ENCODE measurements at regions not wholly inside any gene's neighbourhood (a gene's known extent, or its start where the extent isn't known, plus 50 kb on each side); places are given as distances from the start of the nearest gene placed in this dataset.

DNA sequence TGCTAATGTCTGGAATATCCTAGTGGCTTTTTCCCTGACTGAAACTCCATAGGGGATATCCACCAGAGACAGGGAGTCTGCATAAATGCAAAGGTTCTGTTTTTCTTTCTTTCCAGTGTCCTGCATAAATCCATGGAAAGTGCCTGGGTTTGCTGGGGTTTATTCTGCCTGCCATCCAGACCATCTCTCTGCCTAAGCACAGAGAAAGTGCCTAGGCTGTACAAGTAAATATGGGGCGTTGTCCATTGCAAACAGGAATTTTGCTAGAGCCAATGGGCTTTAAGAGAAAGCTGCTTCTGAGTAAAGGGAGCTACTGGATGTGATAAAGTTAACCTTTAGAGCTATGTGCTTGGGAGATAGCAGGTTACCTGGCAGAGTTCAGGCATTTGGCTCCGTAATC, 407.5 kb downstream of the AGTPBP1 start:
- TF ChIP-seq, protein P1, sequence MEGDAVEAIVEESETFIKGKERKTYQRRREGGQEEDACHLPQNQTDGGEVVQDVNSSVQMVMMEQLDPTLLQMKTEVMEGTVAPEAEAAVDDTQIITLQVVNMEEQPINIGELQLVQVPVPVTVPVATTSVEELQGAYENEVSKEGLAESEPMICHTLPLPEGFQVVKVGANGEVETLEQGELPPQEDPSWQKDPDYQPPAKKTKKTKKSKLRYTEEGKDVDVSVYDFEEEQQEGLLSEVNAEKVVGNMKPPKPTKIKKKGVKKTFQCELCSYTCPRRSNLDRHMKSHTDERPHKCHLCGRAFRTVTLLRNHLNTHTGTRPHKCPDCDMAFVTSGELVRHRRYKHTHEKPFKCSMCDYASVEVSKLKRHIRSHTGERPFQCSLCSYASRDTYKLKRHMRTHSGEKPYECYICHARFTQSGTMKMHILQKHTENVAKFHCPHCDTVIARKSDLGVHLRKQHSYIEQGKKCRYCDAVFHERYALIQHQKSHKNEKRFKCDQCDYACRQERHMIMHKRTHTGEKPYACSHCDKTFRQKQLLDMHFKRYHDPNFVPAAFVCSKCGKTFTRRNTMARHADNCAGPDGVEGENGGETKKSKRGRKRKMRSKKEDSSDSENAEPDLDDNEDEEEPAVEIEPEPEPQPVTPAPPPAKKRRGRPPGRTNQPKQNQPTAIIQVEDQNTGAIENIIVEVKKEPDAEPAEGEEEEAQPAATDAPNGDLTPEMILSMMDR (IDR thresholded peaks at IDR 0.05; ENCODE audit: borderline replicate concordance), result no peak
- no peaks in the 10 kb centered on the region for H3K9me3 ChIP-seq (replicated peaks)
- no peak for DNase-seq
- no peaks in the 10 kb centered on the region for H3K4me1 ChIP-seq
- H3K27ac ChIP-seq (replicated peaks), result no peak overlapping the region
- H3K27me3 ChIP-seq (ENCODE audit: low read depth), result peaks cover 28% of the 10 kb centered on the region
- no peaks in the 10 kb centered on the region for H3K36me3 ChIP-seq
- intact Hi-C loops (cut with micrococcal nuclease), result no loop called here
- H3K4me3 ChIP-seq, result no peak overlapping the region

DNA sequence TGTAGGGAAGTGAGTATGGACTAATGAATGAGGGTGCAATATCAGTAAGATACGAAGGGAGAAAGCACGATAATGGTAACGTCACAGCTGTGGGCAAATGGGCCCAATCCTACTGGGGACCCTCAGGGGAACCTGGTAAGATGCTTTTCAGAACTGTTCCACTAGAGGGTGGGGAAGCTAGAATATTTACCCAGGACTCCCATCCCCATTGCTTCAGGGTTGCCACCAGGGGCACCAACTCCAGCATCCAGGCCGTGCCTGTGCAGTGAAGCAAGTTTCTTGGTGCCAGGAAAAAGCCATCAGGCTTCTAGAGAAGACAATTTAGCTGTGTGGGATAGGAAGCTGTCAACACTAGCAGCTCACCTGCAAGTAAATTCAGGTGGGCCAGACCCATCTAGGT, 409.3 kb downstream of the AGTPBP1 start:
- no peak for DNase-seq
- TF ChIP-seq, protein P1 (IDR thresholded peaks at IDR 0.05; ENCODE audit: borderline replicate concordance), result peak; percentile 26
- intact Hi-C loops (cut with micrococcal nuclease), result no loop called here

DNA sequence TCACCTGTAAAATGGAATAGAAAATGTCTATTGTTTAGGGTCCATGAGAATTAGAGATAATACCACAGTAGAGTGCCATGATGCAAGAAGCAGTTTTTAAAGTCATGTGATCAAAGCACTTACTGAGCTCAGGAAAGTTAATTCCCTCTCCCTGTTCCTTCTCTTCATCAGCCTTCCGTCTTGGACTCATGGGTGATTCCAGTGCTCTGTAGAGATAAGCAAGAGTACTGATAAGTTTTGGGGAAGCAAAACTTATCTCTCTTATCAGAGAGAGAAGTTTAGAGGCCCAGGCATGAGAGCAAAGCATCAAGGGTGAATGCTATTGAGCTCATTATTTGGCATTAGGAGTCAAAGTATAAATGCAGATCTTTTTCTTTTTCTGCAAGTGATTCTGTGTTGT, 410.1 kb downstream of the AGTPBP1 start:
- Histone ChIP-seq H3K9me3 (replicated peaks) (peaks cover under 1% of the 10 kb centered on the region), H3K27ac (replicated peaks) (no peak overlapping the region), H3K36me3 (no peaks in the 10 kb centered on the region), H3K4me1 (no peaks in the 10 kb centered on the region), H3K4me3 (no peak overlapping the region), H3K27me3 (ENCODE audit: low read depth) (peaks cover 15% of the 10 kb centered on the region)
- DNase-seq, result no peak
- TF ChIP-seq, protein P1 (IDR thresholded peaks at IDR 0.05; ENCODE audit: borderline replicate concordance), result no peak
- intact Hi-C loops (cut with micrococcal nuclease), result no loop called here

More for the DNA sequence above, 409.3 kb downstream of the AGTPBP1 start:
- H3K27me3 ChIP-seq (ENCODE audit: low read depth), result peaks cover 15% of the 10 kb centered on the region
- no peak overlapping the region for H3K27ac ChIP-seq (replicated peaks)
- no peaks in the 10 kb centered on the region for H3K36me3 ChIP-seq
- H3K4me1 ChIP-seq, result no peaks in the 10 kb centered on the region
- H3K9me3 ChIP-seq (replicated peaks), result no peaks in the 10 kb centered on the region
- no peak overlapping the region for H3K4me3 ChIP-seq

DNA sequence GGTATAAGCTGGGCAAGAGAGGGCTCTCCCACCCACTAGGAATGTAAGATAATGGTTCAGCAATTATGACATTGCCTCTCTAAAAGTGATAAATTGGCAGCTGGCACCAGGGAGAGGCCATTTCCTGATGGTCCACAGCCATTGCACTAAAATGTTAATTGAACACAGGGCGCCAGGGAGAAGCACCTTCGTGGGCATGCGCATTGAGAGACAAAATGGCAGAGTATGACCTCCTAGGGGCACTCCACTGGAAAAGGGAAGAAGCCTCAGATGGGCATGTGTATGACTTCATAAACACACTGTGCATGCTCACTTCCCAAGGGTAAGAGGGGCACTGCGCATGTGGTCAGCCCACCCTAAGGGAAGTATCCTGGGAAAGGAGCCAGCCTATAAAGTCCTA, 419.2 kb downstream of the AGTPBP1 start:
- H3K9me3 ChIP-seq (replicated peaks), result peaks cover 31% of the 10 kb centered on the region
- H3K27ac ChIP-seq (replicated peaks), result no peak overlapping the region
- H3K27me3 ChIP-seq (ENCODE audit: low read depth), result no peaks in the 10 kb centered on the region
- no peak for DNase-seq
- H3K36me3 ChIP-seq, result no peaks in the 10 kb centered on the region
- TF ChIP-seq, protein P1 (IDR thresholded peaks at IDR 0.05; ENCODE audit: borderline replicate concordance), result no peak
- no peak overlapping the region for H3K4me3 ChIP-seq
- H3K4me1 ChIP-seq, result no peaks in the 10 kb centered on the region
- intact Hi-C loops (cut with micrococcal nuclease), result no loop called here

DNA sequence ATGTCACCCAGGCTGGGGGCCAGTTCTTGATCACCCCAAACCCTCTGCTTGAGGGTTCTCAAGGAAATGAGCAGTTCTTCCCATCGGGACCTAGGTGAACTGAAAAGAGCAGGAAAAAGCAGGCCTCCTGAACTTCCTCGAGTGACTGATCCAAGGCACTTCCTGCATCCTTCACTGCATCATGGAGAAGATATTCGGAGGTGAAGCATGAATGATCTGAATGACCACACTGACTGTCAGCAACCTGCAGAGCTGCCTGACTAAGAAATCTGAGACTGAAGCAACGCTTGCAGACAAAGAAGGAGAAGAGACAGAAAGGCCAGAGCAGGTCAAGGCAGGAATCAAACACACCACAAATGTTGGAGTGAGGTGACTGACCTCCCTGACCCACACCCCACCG, 420.2 kb downstream of the AGTPBP1 start:
- DNase-seq, result no peak
- intact Hi-C loops (cut with micrococcal nuclease), result no loop called here
- H3K4me3 ChIP-seq, result no peak overlapping the region
- H3K9me3 ChIP-seq (replicated peaks), result peaks cover 30% of the 10 kb centered on the region
- H3K27ac ChIP-seq (replicated peaks), result no peak overlapping the region
- TF ChIP-seq, protein P1 (IDR thresholded peaks at IDR 0.05; ENCODE audit: borderline replicate concordance), result no peak
- no peaks in the 10 kb centered on the region for H3K36me3 ChIP-seq
- no peaks in the 10 kb centered on the region for H3K27me3 ChIP-seq (ENCODE audit: low read depth)
- no peaks in the 10 kb centered on the region for H3K4me1 ChIP-seq

Measured in left ventricle myocardium inferior (tissue), 1 donor.